ENCODE measurements at regions not wholly inside any gene's neighbourhood (a gene's known extent, or its start where the extent isn't known, plus 50 kb on each side); places are given as distances from the start of the nearest gene placed in this dataset.
"Not testable (repeated sequence)": the region's sequence is repeated elsewhere in the genome, so short reads cannot be mapped to it uniquely, and the experiment has no call there.

- not testable (repeated sequence) for H3K14ac ChIP-seq (ENCODE audit: low read length); H4K8ac ChIP-seq (ENCODE audit: low read depth, low read length); H3K4me3 ChIP-seq (ENCODE audit: low read depth, low read length); DNase-seq; H2AK5ac ChIP-seq (ENCODE audit: low read length); H3K9me3 ChIP-seq (ENCODE audit: insufficient read depth, low read depth, low read length); H2BK5ac ChIP-seq (ENCODE audit: low read depth, low read length, poor library complexity); H2BK120ac ChIP-seq (ENCODE audit: insufficient read depth, low read length, poor library complexity); H3K4ac ChIP-seq (ENCODE audit: low read depth, low read length); H3K4me1 ChIP-seq (ENCODE audit: control insufficient read depth in 1 of 2, insufficient read depth in 2 of 2, low read length in 2 of 2); H3K18ac ChIP-seq (ENCODE audit: low read length); H3K27me3 ChIP-seq (ENCODE audit: insufficient read depth, low read length); H3K23ac ChIP-seq (ENCODE audit: low read length); H3K79me2 ChIP-seq (ENCODE audit: control insufficient read depth, insufficient read depth, low read length, poor library complexity); H3K9ac ChIP-seq (ENCODE audit: low read length); H3K79me1 ChIP-seq (ENCODE audit: low read length); H3K27ac ChIP-seq (ENCODE audit: low read depth, low read length); H2BK12ac ChIP-seq (ENCODE audit: low read length); H4K12ac ChIP-seq (ENCODE audit: low read depth, low read length); H3K4me2 ChIP-seq (ENCODE audit: low read length); H2AFZ ChIP-seq (ENCODE audit: insufficient read depth, low read length, poor library complexity); H3K36me3 ChIP-seq (ENCODE audit: control insufficient read depth in 1 of 2, insufficient read depth in 2 of 2, low read length in 2 of 2); H4K91ac ChIP-seq (ENCODE audit: low read depth, low read length)
- no CpG with 5 or more reads among the region's 13 CpGs for WGBS (ENCODE audit: extremely low coverage, insufficient coverage, insufficient read length)
Measured at GRCh38 chr21:6095304-6095703, 4426.1 kb upstream of the TPTE start.

- WGBS (ENCODE audit: extremely low coverage, insufficient coverage, insufficient read length): no CpG with 5 or more reads among the region's 24 CpGs
- not testable (repeated sequence) for H3K79me2 ChIP-seq (ENCODE audit: control insufficient read depth, insufficient read depth, low read length, poor library complexity); H3K4me3 ChIP-seq (ENCODE audit: low read depth, low read length); H3K79me1 ChIP-seq (ENCODE audit: low read length); H3K18ac ChIP-seq (ENCODE audit: low read length); H4K8ac ChIP-seq (ENCODE audit: low read depth, low read length); H2AFZ ChIP-seq (ENCODE audit: insufficient read depth, low read length, poor library complexity); H2BK120ac ChIP-seq (ENCODE audit: insufficient read depth, low read length, poor library complexity); H2AK5ac ChIP-seq (ENCODE audit: low read length); H4K12ac ChIP-seq (ENCODE audit: low read depth, low read length); H3K23ac ChIP-seq (ENCODE audit: low read length); H3K4ac ChIP-seq (ENCODE audit: low read depth, low read length); H3K14ac ChIP-seq (ENCODE audit: low read length); H3K4me1 ChIP-seq (ENCODE audit: control insufficient read depth in 1 of 2, insufficient read depth in 2 of 2, low read length in 2 of 2); H3K9ac ChIP-seq (ENCODE audit: low read length); H3K36me3 ChIP-seq (ENCODE audit: control insufficient read depth in 1 of 2, insufficient read depth in 2 of 2, low read length in 2 of 2); DNase-seq; H2BK5ac ChIP-seq (ENCODE audit: low read depth, low read length, poor library complexity); H3K27ac ChIP-seq (ENCODE audit: low read depth, low read length); H2BK12ac ChIP-seq (ENCODE audit: low read length); H4K91ac ChIP-seq (ENCODE audit: low read depth, low read length); H3K4me2 ChIP-seq (ENCODE audit: low read length); H3K27me3 ChIP-seq (ENCODE audit: insufficient read depth, low read length); H3K9me3 ChIP-seq (ENCODE audit: insufficient read depth, low read depth, low read length)
Measured at GRCh38 chr21:6096560-6097424, 4424.6 kb upstream of the TPTE start.

GRCh38 chr21:6097736-6098135 is 4423.6 kb upstream of the TPTE start:
- H3K79me2 ChIP-seq (ENCODE audit: control insufficient read depth, insufficient read depth, low read length, poor library complexity); H3K79me1 ChIP-seq (ENCODE audit: low read length); H2BK12ac ChIP-seq (ENCODE audit: low read length); H3K4me3 ChIP-seq (ENCODE audit: low read depth, low read length); H3K27me3 ChIP-seq (ENCODE audit: insufficient read depth, low read length); H3K23ac ChIP-seq (ENCODE audit: low read length); H2BK5ac ChIP-seq (ENCODE audit: low read depth, low read length, poor library complexity); H2AK5ac ChIP-seq (ENCODE audit: low read length); H3K4me2 ChIP-seq (ENCODE audit: low read length); H3K27ac ChIP-seq (ENCODE audit: low read depth, low read length); DNase-seq; H3K14ac ChIP-seq (ENCODE audit: low read length); H3K9ac ChIP-seq (ENCODE audit: low read length); H4K8ac ChIP-seq (ENCODE audit: low read depth, low read length); H3K4me1 ChIP-seq (ENCODE audit: control insufficient read depth in 1 of 2, insufficient read depth in 2 of 2, low read length in 2 of 2); H3K18ac ChIP-seq (ENCODE audit: low read length); H3K36me3 ChIP-seq (ENCODE audit: control insufficient read depth in 1 of 2, insufficient read depth in 2 of 2, low read length in 2 of 2); H2AFZ ChIP-seq (ENCODE audit: insufficient read depth, low read length, poor library complexity); H3K4ac ChIP-seq (ENCODE audit: low read depth, low read length); H3K9me3 ChIP-seq (ENCODE audit: insufficient read depth, low read depth, low read length); H4K12ac ChIP-seq (ENCODE audit: low read depth, low read length); H2BK120ac ChIP-seq (ENCODE audit: insufficient read depth, low read length, poor library complexity); H4K91ac ChIP-seq (ENCODE audit: low read depth, low read length): not testable (repeated sequence)
- no CpG with 5 or more reads among the region's 4 CpGs for WGBS (ENCODE audit: extremely low coverage, insufficient coverage, insufficient read length)

GRCh38 chr21:6098191-6098935 is 4423.0 kb upstream of the TPTE start:
- H2BK5ac ChIP-seq (ENCODE audit: low read depth, low read length, poor library complexity); H3K4me2 ChIP-seq (ENCODE audit: low read length); H3K79me2 ChIP-seq (ENCODE audit: control insufficient read depth, insufficient read depth, low read length, poor library complexity); H3K4me1 ChIP-seq (ENCODE audit: control insufficient read depth in 1 of 2, insufficient read depth in 2 of 2, low read length in 2 of 2); H3K9me3 ChIP-seq (ENCODE audit: insufficient read depth, low read depth, low read length); H3K9ac ChIP-seq (ENCODE audit: low read length); H4K91ac ChIP-seq (ENCODE audit: low read depth, low read length); H2AK5ac ChIP-seq (ENCODE audit: low read length); H3K79me1 ChIP-seq (ENCODE audit: low read length); H2BK120ac ChIP-seq (ENCODE audit: insufficient read depth, low read length, poor library complexity); H3K14ac ChIP-seq (ENCODE audit: low read length); H3K27me3 ChIP-seq (ENCODE audit: insufficient read depth, low read length); H2BK12ac ChIP-seq (ENCODE audit: low read length); H3K18ac ChIP-seq (ENCODE audit: low read length); H3K23ac ChIP-seq (ENCODE audit: low read length); H2AFZ ChIP-seq (ENCODE audit: insufficient read depth, low read length, poor library complexity); H4K12ac ChIP-seq (ENCODE audit: low read depth, low read length); H3K4me3 ChIP-seq (ENCODE audit: low read depth, low read length); H4K8ac ChIP-seq (ENCODE audit: low read depth, low read length); H3K4ac ChIP-seq (ENCODE audit: low read depth, low read length); H3K36me3 ChIP-seq (ENCODE audit: control insufficient read depth in 1 of 2, insufficient read depth in 2 of 2, low read length in 2 of 2): not testable (repeated sequence)
- H3K27ac ChIP-seq (ENCODE audit: low read depth, low read length): peak overlapping the region; percentile 17
- WGBS (ENCODE audit: extremely low coverage, insufficient coverage, insufficient read length): no CpG with 5 or more reads among the region's 8 CpGs
- peak in 1 of 2 donors; percentile 0 for DNase-seq

Measured in trophoblast cell (in vitro differentiated cells and primary cell).